ENCODE measurements at regions not wholly inside any gene's neighbourhood (a gene's known extent, or its start where the extent isn't known, plus 50 kb on each side); places are given as distances from the start of the nearest gene placed in this dataset.

GRCh38 chr12:4210183-4210582, 63.4 kb upstream of the CCND2 start:
- H3K36me3 Mint-ChIP-seq, result no peaks in the 10 kb centered on the region
- H3K9me3 Mint-ChIP-seq, result peaks cover 6% of the 10 kb centered on the region
- peaks cover 16% of the 10 kb centered on the region for H3K27me3 Mint-ChIP-seq (ENCODE audit: low read depth)
- H3K4me1 Mint-ChIP-seq, result peaks cover 5% of the 10 kb centered on the region
- TF ChIP-seq, protein P1, sequence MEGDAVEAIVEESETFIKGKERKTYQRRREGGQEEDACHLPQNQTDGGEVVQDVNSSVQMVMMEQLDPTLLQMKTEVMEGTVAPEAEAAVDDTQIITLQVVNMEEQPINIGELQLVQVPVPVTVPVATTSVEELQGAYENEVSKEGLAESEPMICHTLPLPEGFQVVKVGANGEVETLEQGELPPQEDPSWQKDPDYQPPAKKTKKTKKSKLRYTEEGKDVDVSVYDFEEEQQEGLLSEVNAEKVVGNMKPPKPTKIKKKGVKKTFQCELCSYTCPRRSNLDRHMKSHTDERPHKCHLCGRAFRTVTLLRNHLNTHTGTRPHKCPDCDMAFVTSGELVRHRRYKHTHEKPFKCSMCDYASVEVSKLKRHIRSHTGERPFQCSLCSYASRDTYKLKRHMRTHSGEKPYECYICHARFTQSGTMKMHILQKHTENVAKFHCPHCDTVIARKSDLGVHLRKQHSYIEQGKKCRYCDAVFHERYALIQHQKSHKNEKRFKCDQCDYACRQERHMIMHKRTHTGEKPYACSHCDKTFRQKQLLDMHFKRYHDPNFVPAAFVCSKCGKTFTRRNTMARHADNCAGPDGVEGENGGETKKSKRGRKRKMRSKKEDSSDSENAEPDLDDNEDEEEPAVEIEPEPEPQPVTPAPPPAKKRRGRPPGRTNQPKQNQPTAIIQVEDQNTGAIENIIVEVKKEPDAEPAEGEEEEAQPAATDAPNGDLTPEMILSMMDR (IDR thresholded peaks at IDR 0.05; ENCODE audit: unreplicated experiment), result no peak
- no peak for DNase-seq (ENCODE audit: low spot score in 2 of 2, unreplicated experiment in 2 of 2)
- no peak overlapping the region for H3K4me3 Mint-ChIP-seq
- no peak overlapping the region for H3K27ac Mint-ChIP-seq

- peaks cover 41% of the 10 kb centered on the region for H3K27me3 Mint-ChIP-seq (ENCODE audit: low read depth)
- H3K9me3 Mint-ChIP-seq, result no peaks in the 10 kb centered on the region
- H3K4me1 Mint-ChIP-seq, result peaks cover 7% of the 10 kb centered on the region
- H3K4me3 Mint-ChIP-seq, result no peak overlapping the region
- TF ChIP-seq, protein P1 (IDR thresholded peaks at IDR 0.05; ENCODE audit: unreplicated experiment), result no peak
- DNase-seq (ENCODE audit: low spot score in 2 of 2, unreplicated experiment in 2 of 2), result no peak
- no peak overlapping the region for H3K27ac Mint-ChIP-seq
- H3K36me3 Mint-ChIP-seq, result no peaks in the 10 kb centered on the region
These were observed 67.1 kb upstream of the CCND2 start for GRCh38 chr12:4206470-4206869.

DNA sequence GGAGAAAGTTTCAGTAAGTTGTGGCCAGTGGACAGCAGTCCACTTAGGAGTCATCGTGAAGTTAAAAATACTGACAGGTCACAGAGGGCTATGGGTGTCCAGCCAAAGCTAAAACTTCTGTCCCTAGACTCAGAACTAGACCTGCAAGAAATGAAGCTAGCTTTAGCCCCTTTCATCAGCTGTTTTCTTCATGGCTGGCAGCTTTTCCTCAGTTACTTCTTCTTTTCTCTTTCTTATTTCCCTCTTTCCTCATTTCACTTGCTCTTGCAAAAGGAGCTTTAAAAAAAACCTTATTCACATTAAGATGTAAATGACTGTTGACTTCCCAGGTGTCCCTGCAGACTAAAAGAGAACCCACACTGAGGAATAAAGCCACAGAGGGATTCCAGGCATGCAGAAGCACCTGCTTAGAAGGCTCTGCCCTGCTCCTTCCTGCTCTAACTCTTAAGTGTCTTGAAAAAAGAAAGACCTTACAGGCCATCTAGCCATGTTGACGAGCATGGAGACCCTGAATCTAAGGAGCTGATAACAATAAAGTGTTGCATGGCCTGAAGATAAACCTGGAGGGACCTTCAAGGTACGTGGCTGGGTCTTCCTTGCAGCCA, 69.7 kb upstream of the CCND2 start:
- Mint-ChIP-seq H3K27me3 (ENCODE audit: low read depth) (peaks cover 36% of the 10 kb centered on the region), H3K27ac (no peak overlapping the region), H3K9me3 (no peaks in the 10 kb centered on the region), H3K4me3 (no peak overlapping the region), H3K36me3 (no peaks in the 10 kb centered on the region), H3K4me1 (peaks cover 5% of the 10 kb centered on the region)
- DNase-seq (ENCODE audit: low spot score in 2 of 2, unreplicated experiment in 2 of 2), result no peak
- TF ChIP-seq, protein P1 (IDR thresholded peaks at IDR 0.05; ENCODE audit: unreplicated experiment), result no peak

DNA sequence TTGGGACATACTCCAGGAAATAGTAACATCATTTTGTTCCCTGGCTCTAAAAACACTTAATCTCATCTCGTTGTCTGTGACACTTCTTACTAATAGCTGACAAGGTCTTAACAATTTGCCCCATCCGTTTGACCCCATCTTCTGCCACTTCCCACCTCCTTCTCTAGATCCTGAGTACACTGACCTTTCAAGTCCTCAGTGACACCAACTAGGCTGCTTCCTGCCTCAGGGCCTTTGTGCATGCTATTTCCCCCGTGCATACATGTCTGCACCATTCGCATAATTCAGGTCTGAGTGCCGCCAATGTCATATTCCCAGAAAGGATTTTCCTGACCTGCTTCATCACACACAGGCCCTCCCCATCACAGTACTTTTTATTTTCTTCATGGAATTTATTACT, 70.6 kb upstream of the CCND2 start:
- H3K4me3 Mint-ChIP-seq, result no peak overlapping the region
- H3K36me3 Mint-ChIP-seq, result no peaks in the 10 kb centered on the region
- no peaks in the 10 kb centered on the region for H3K9me3 Mint-ChIP-seq
- peaks cover 34% of the 10 kb centered on the region for H3K27me3 Mint-ChIP-seq (ENCODE audit: low read depth)
- no peak overlapping the region for H3K27ac Mint-ChIP-seq
- DNase-seq (ENCODE audit: low spot score in 2 of 2, unreplicated experiment in 2 of 2), result no peak
- TF ChIP-seq, protein P1 (IDR thresholded peaks at IDR 0.05; ENCODE audit: unreplicated experiment), result no peak
- peaks cover 5% of the 10 kb centered on the region for H3K4me1 Mint-ChIP-seq

DNA sequence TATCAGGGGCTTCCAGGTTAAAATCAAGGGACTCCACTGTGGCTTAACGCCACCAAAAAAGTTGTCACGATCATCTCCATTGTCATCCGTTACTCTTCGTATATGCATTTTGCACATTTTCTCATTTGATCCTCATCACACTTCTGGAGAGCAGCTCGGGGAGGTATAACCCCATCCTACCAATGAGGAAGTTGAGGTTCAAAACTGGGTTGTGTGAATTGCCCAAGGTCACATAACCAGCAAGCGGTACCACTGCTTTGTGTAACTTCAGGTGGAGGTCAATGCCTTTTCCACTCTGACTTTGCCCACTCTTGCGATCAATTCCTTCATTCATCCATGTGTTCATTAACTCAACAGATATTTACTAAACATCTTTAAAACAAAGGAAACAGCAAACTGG, 71.1 kb upstream of the CCND2 start:
- H3K4me1 Mint-ChIP-seq, result peaks cover 7% of the 10 kb centered on the region
- no peaks in the 10 kb centered on the region for H3K9me3 Mint-ChIP-seq
- H3K4me3 Mint-ChIP-seq, result no peak overlapping the region
- H3K27me3 Mint-ChIP-seq (ENCODE audit: low read depth), result peaks cover 34% of the 10 kb centered on the region
- no peak overlapping the region for H3K27ac Mint-ChIP-seq
- DNase-seq (ENCODE audit: low spot score in 2 of 2, unreplicated experiment in 2 of 2), result no peak
- TF ChIP-seq, protein P1 (IDR thresholded peaks at IDR 0.05; ENCODE audit: unreplicated experiment), result no peak
- no peaks in the 10 kb centered on the region for H3K36me3 Mint-ChIP-seq

Measured in mesothelial cell of epicardium (in vitro differentiated cells).